HL-60 (cell line): ENCODE measurements at regions not wholly inside any gene's neighbourhood (a gene's known extent, or its start where the extent isn't known, plus 50 kb on each side); places are given as distances from the start of the nearest gene placed in this dataset.

Experiments
- POLR2AphosphoS5 ChIP-seq: IDR thresholded peaks from 2 replicates; pipeline ENCODE4 v1.6.1; 2012; ENCODE audit warnings: low read depth
- TF ChIP-seq, protein P1 (sequence below): IDR thresholded peaks from one replicate; pipeline ENCODE4 v1.5.1; 2011; ENCODE audit warnings: low read length, control low read depth, inconsistent platforms; ENCODE audit not compliant: insufficient read depth

DNA sequence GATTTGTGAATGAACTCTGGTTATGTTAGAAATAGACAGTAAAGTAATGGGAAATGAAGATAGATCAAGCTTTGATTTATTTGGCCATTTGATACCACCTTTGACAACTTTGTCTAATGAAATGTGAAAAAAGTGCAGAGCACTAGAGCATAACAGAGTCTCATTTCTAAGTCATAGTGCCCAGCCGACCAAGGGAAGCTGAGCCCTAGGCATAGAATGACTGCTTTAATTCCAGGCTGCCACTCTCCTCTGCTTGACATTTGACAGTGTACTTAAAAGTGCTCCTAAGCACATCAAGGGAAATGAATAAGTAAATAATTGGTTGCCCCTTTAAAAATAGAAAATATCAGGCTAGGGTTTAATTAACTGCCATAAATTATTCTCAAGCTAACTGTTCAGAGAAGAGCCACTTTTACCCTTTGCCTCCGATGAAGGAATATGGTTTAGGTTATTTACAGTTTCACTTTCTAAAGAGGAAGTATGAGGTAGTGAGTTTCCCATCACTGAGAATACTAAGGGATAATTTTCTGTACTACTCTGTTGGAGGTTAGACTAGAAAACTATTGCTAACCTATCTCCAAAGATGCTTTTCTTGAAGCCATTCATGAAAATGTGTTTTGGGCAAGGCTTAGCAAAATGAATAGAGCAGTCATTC, 591.6 kb downstream of the REEP3 start:
- TF ChIP-seq, protein P1, sequence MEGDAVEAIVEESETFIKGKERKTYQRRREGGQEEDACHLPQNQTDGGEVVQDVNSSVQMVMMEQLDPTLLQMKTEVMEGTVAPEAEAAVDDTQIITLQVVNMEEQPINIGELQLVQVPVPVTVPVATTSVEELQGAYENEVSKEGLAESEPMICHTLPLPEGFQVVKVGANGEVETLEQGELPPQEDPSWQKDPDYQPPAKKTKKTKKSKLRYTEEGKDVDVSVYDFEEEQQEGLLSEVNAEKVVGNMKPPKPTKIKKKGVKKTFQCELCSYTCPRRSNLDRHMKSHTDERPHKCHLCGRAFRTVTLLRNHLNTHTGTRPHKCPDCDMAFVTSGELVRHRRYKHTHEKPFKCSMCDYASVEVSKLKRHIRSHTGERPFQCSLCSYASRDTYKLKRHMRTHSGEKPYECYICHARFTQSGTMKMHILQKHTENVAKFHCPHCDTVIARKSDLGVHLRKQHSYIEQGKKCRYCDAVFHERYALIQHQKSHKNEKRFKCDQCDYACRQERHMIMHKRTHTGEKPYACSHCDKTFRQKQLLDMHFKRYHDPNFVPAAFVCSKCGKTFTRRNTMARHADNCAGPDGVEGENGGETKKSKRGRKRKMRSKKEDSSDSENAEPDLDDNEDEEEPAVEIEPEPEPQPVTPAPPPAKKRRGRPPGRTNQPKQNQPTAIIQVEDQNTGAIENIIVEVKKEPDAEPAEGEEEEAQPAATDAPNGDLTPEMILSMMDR: no peak
- TF ChIP-seq POLR2AphosphoS5: no peak
